Heart right ventricle (tissue), 16 donors: ENCODE measurements at regions not wholly inside any gene's neighbourhood (a gene's known extent, or its start where the extent isn't known, plus 50 kb on each side); places are given as distances from the start of the nearest gene placed in this dataset.

Experiments
- ATAC-seq, 8 donors: fragments of 200-7000 bp; cut with Tn5 transposase; one replicate each; pipeline ENCODE4 v1.9.1; 2020; ENCODE audit warnings: mild to moderate bottlenecking in 8 of 8, moderate library complexity in 8 of 8, moderate number of reproducible peaks in 1 of 8
- DNase-seq, 2 donors: peaks; one replicate each; pipeline ENCODE4 v3.0.0-alpha.2; 2020
- H3K27ac ChIP-seq, 10 donors: fragments of 200-600 bp; sonication (generic) in 2 of 10; one replicate each; pipeline versions ENCODE4 v1.5.0 to v1.8.0; 2020 to 2022; ENCODE audit warnings: mild to moderate bottlenecking in 3 of 10
- H3K27me3 ChIP-seq, 7 donors: fragments of 200-600 bp; one replicate each; pipeline ENCODE4 v1.8.0; 2021 to 2022; ENCODE audit warnings: mild to moderate bottlenecking in 2 of 7
- H3K36me3 ChIP-seq, 9 donors: fragments of 200-600 bp; sonication (generic) in 1 of 9; one replicate each; pipeline versions ENCODE4 v1.5.0 to v1.8.0; 2020 to 2022; ENCODE audit warnings: mild to moderate bottlenecking in 2 of 9
- H3K4me1 ChIP-seq, 9 donors: fragments of 200-600 bp; sonication (generic) in 1 of 9; one replicate each; pipeline versions ENCODE4 v1.5.0 to v1.8.0; 2020 to 2022; ENCODE audit warnings: mild to moderate bottlenecking in 4 of 9
- H3K4me3 ChIP-seq, 10 donors: fragments of 200-600 bp; sonication (generic) in 2 of 10; one replicate each; pipeline versions ENCODE4 v1.5.0 to v1.8.0; 2020 to 2022; ENCODE audit warnings: mild to moderate bottlenecking in 7 of 10, moderate library complexity in 2 of 10
- H3K9me3 ChIP-seq, 11 donors: fragments of 200-600 bp in 10 of 11; sonication (generic) in 2 of 11; one replicate each; pipeline versions ENCODE4 v1.5.0 to v1.8.0; 2013 to 2022; ENCODE audit warnings: mild to moderate bottlenecking in 2 of 11, control low read depth in 1 of 11, moderate library complexity in 1 of 11
- CTCF ChIP-seq, 9 donors: fragments of 200-600 bp; sonication (generic) in 2 of 9; IDR thresholded peaks; one replicate each; pipeline versions ENCODE4 v1.5.0 to v1.8.0; 2021 to 2022; ENCODE audit warnings: antibody characterized with exemption in 9 of 9, mild to moderate bottlenecking in 5 of 9, moderate library complexity in 1 of 9
- WGBS, 2 donors: extraction: QIAGEN DNeasy Blood & Tissue Kit; methylation state at CpG; one replicate each; pipeline ENCODE4 v1.1.7; 2013; ENCODE audit warnings: inconsistent platforms in 1 of 2; 5-methylcytosine and 5-hydroxymethylcytosine counted together
- intact Hi-C, 10 donors: fragments of 100-400 bp; cut with DNase I; formaldehyde crosslinking; loops; one replicate each; pipeline versions ENCODE4 v1.11.1 to v1.14.2; 2022
- donor health status: Arrhythmogenic right ventricular cardiomyopathy.
- donor health status: ischemic (EF 13 %, LVEDD 7.1; RV severe dilation, severe dysfunction).
- donor health status: healthy with polysubstance abuse.
- donor health status: DM: no; HTN: yes; CAD: no.
- donor health status: DM: no; HTN: no; CAD: no.
- donor health status: ischemic (EF 25% LVEDD 6.9; RV normal size, moderate dysfunction).
- donor health status: ischemic (EF 25% LVEDD 5.7; RV mildly dilated, moderate dysfunction).
- donor health status: healthy.
- donor health status: DM: yes; HTN: yes; CAD: no.
- donor health status: Ischemic cardiomyopathy.
- donor health status: ischemic (EF 35%, LVEDD 5.7; RV mildly dilated, moderate dysfunction).
- donor health status: nonischemic (EF 11% LVEDD 7.7; RV severe dilation, severe dysfunction).
- donor health status: DM: yes; HTN: yes; CAD: no.
- donor health status: PGD.
- donor health status: ischemic (EF 29% LVEDD 5.4; RV normal size, mild dysfunction).
- donor health status: nonischemic (EF 23%, LVEDD 6.1; RV moderate dilation, normal function).

GRCh38 chr3:110738531-110738930 lies 333.1 kb upstream of the NECTIN3 start:
- no peak for ATAC-seq
- H3K27me3 ChIP-seq = no peaks in the 10 kb centered on the region
- 83 to 87% methylated on average over 1 of the region's 1 CpG for WGBS, 2 donors
- H3K27ac ChIP-seq = no peak overlapping the region
- no peak for TF ChIP-seq CTCF (IDR thresholded peaks at IDR 0.05)
- intact Hi-C loops = no loop called here
- no peaks in the 10 kb centered on the region for H3K36me3 ChIP-seq
- DNase-seq = no peak
- no peaks in the 10 kb centered on the region for H3K4me1 ChIP-seq
- peaks cover 0 to 3% (median 0%) of the 10 kb centered on the region in 11 donors for H3K9me3 ChIP-seq
- no peak overlapping the region for H3K4me3 ChIP-seq

- no peak for TF ChIP-seq CTCF (IDR thresholded peaks at IDR 0.05)
- Histone ChIP-seq H3K4me3 (no peak overlapping the region), H3K36me3 (no peaks in the 10 kb centered on the region), H3K27me3 (no peaks in the 10 kb centered on the region), H3K9me3 (peaks cover 0 to 14% (median 0%) of the 10 kb centered on the region in 11 donors), H3K27ac (no peak overlapping the region), H3K4me1 (no peaks in the 10 kb centered on the region)
- intact Hi-C loops = no loop called here
- DNase-seq (no peak), ATAC-seq (no peak)
- WGBS, 2 donors = 72 to 81% methylated on average over 3 of the region's 3 CpGs
Observed at GRCh38 chr3:110741891-110742290, 329.7 kb upstream of the NECTIN3 start.

GRCh38 chr3:110743202-110743601 lies 328.4 kb upstream of the NECTIN3 start:
- intact Hi-C loops = no loop called here
- no peak for TF ChIP-seq CTCF (IDR thresholded peaks at IDR 0.05)
- DNase-seq (no peak), ATAC-seq (no peak)
- peaks cover 0 to 13% (median 0%) of the 10 kb centered on the region in 11 donors for H3K9me3 ChIP-seq
- no peaks in the 10 kb centered on the region for H3K27me3 ChIP-seq
- H3K27ac ChIP-seq = no peak overlapping the region
- H3K36me3 ChIP-seq = no peaks in the 10 kb centered on the region
- 53 to 70% methylated on average over 1 of the region's 1 CpG for WGBS, 2 donors
- no peak overlapping the region for H3K4me3 ChIP-seq
- H3K4me1 ChIP-seq = no peaks in the 10 kb centered on the region

GRCh38 chr3:110743984-110744383 lies 327.6 kb upstream of the NECTIN3 start:
- TF ChIP-seq CTCF (IDR thresholded peaks at IDR 0.05) = no peak
- Histone ChIP-seq H3K27ac (no peak overlapping the region), H3K36me3 (no peaks in the 10 kb centered on the region), H3K9me3 (peaks cover 0 to 13% (median 0%) of the 10 kb centered on the region in 11 donors), H3K4me3 (no peak overlapping the region), H3K4me1 (no peaks in the 10 kb centered on the region), H3K27me3 (no peaks in the 10 kb centered on the region)
- intact Hi-C loops = no loop called here
- no peak for ATAC-seq
- DNase-seq = no peak

- H3K27me3 ChIP-seq = no peaks in the 10 kb centered on the region
- no peak for DNase-seq
- peaks cover 0 to 13% (median 0%) of the 10 kb centered on the region in 11 donors for H3K9me3 ChIP-seq
- no peak overlapping the region for H3K4me3 ChIP-seq
- no peaks in the 10 kb centered on the region for H3K4me1 ChIP-seq
- intact Hi-C loops = no loop called here
- no peak for TF ChIP-seq CTCF (IDR thresholded peaks at IDR 0.05)
- no peak for ATAC-seq
- no peaks in the 10 kb centered on the region for H3K36me3 ChIP-seq
- 52 to 66% methylated on average over 2 of the region's 2 CpGs for whole genome bisulfite sequencing, 2 donors
- no peak overlapping the region for H3K27ac ChIP-seq
Observed at GRCh38 chr3:110744723-110745122, 326.9 kb upstream of the NECTIN3 start.
